PC-3 (cell line): ENCODE measurements at regions not wholly inside any gene's neighbourhood (a gene's known extent, or its start where the extent isn't known, plus 50 kb on each side); places are given as distances from the start of the nearest gene placed in this dataset.

Source experiments
- ATAC-seq: fragments of 200-7000 bp; cut with Tn5 transposase; 2 replicates; pipeline ENCODE4 v1.9.1; 2020; ENCODE audit warnings: mild to moderate bottlenecking, moderate library complexity
- BruUV-seq: library from RNA; stranded (reverse); fragments of 400-500 nt; replicated peaks from 2 replicates; lab custom pipeline; 2021; lab: Mats Ljungman, UMichigan
- CTCF ChIA-PET: fragments of 300-600 bp; sonication (Branson Sonifier 250); formaldehyde crosslinking; loops from one replicate; lab custom pipeline; 2022; ENCODE audit warnings: antibody characterized with exemption; lab: Charles Lee
- POLR2A ChIA-PET: fragments of 300-600 bp; sonication (Branson Sonifier 250); formaldehyde crosslinking; loops from one replicate; lab custom pipeline; 2022; ENCODE audit warnings: antibody characterized with exemption; ENCODE audit not compliant: unreplicated experiment; lab: Charles Lee
- DNase-seq: peaks from one replicate; pipeline ENCODE4 v3.0.0-alpha.2; 2015
- H2AFZ ChIP-seq: fragments of 300-600 bp; sonication (generic); 2 replicates; pipeline ENCODE4 v1.6.0; 2016; ENCODE audit warnings: antibody characterized with exemption, low read length
- H3F3A ChIP-seq: fragments of 300-600 bp; sonication (generic); one replicate; pipeline ENCODE4 v1.6.0; 2017; ENCODE audit warnings: antibody characterized with exemption, low read length, control low read depth, mild to moderate bottlenecking; ENCODE audit not compliant: unreplicated experiment
- H3K27ac ChIP-seq: fragments of 300-600 bp; sonication (generic); 2 replicates; pipeline ENCODE4 v1.5.1; 2016; ENCODE audit warnings: mild to moderate bottlenecking, low read length
- H3K27me3 ChIP-seq: fragments of 300-600 bp; sonication (generic); 2 replicates; pipeline ENCODE4 v1.6.1; 2016; ENCODE audit warnings: low read length, mixed read lengths
- H3K36me3 ChIP-seq: fragments of 300-600 bp; sonication (generic); 2 replicates; pipeline ENCODE4 v1.6.1; 2016; ENCODE audit warnings: low read depth, mixed run types, low read length, mixed read lengths
- H3K4me1 ChIP-seq: fragments of 300-600 bp; sonication (generic); 2 replicates; pipeline ENCODE4 v1.5.1; 2016; ENCODE audit warnings: low read length; ENCODE audit not compliant: insufficient read depth
- H3K4me2 ChIP-seq: fragments of 300-600 bp; sonication (generic); 2 replicates; pipeline ENCODE4 v1.6.0; 2016; ENCODE audit warnings: low read length
- H3K4me3 ChIP-seq: fragments of 300-600 bp; sonication (generic); 2 replicates; pipeline ENCODE4 v1.5.1; 2016; ENCODE audit warnings: mild to moderate bottlenecking, low read length, mixed read lengths
- H3K79me2 ChIP-seq: fragments of 300-600 bp; sonication (generic); 2 replicates; pipeline ENCODE4 v1.6.1; 2017; ENCODE audit warnings: low read length, mixed read lengths
- H3K9ac ChIP-seq: fragments of 300-600 bp; sonication (generic); 2 replicates; pipeline ENCODE4 v1.6.0; 2016; ENCODE audit warnings: mild to moderate bottlenecking, low read length
- H3K9me2 ChIP-seq: fragments of 300-600 bp; sonication (generic); replicated peaks from 2 replicates; pipeline ENCODE4 v1.6.1; 2016; ENCODE audit warnings: mixed run types, low read length, mixed read lengths
- H3K9me3 ChIP-seq: fragments of 300-600 bp; sonication (generic); 2 replicates; pipeline ENCODE4 v1.6.1; 2016; ENCODE audit warnings: low read length, mixed read lengths
- H4K20me1 ChIP-seq: fragments of 300-600 bp; sonication (generic); 2 replicates; pipeline ENCODE4 v1.6.1; 2016; ENCODE audit warnings: low read length, mixed read lengths
- CTCF ChIP-seq: fragments of 300-600 bp; sonication (generic); conservative IDR thresholded peaks from 2 replicates; pipeline ENCODE4 v1.5.1; 2017; ENCODE audit warnings: antibody characterized with exemption, low read depth, mild to moderate bottlenecking, low read length
- EZH2 ChIP-seq: fragments of 300-600 bp; sonication (generic); IDR thresholded peaks from one replicate; pipeline ENCODE4 v1.6.1; 2017; ENCODE audit warnings: antibody characterized with exemption, mild to moderate bottlenecking, low read length; ENCODE audit not compliant: unreplicated experiment
- EZH2phosphoT487 ChIP-seq: fragments of 300-600 bp; sonication (generic); IDR thresholded peaks from 2 replicates; pipeline ENCODE4 v1.6.1; 2018; ENCODE audit warnings: mild to moderate bottlenecking, antibody characterized with exemption, low read length, borderline replicate concordance
- intact Hi-C: fragments of 100-400 bp; cut with micrococcal nuclease; formaldehyde crosslinking; loops from 2 replicates; pipeline ENCODE4 v1.9.0; 2023

DNA sequence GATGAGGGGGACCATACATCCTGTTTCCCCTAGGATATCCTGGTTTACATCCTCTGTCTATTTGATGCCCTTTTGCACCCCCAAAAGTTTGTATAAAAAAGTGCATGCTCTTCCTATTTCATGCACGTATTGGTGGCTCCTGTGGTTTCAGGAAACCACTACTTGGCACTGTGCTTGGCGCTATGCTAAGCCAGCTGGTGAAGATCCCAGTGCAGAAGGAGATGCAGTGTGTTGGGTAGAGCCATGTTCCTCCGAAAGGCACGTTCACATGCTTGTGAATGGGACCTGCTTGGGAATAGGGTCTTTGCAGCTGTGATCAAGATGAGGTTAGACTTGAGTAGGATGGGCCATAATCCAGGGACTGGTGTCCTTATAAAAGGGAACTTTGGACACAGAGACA is 419.7 kb downstream of the GALR1 start:
- Histone ChIP-seq H2AFZ (no peak overlapping the region), H3K4me3 (no peak overlapping the region), H3K9me3 (no peaks in the 10 kb centered on the region; the same call in 1 of the 2 replicates), H3K4me2 (no peak overlapping the region), H3K27me3 (peaks cover 17% of the 10 kb centered on the region; the same call in 1 of the 2 replicates), H3K36me3 (no peaks in the 10 kb centered on the region), H4K20me1 (no peaks in the 10 kb centered on the region), H3K9ac (no peak overlapping the region), H3K4me1 (no peaks in the 10 kb centered on the region), H3K27ac (no peak overlapping the region), H3K79me2 (no peaks in the 10 kb centered on the region), H3F3A (no peaks in the 10 kb centered on the region), H3K9me2 (no peaks in the 10 kb centered on the region)
- CTCF ChIA-PET = no interaction called here
- BruUV-seq = no TSS peak
- POLR2A ChIA-PET = no interaction called here
- DNase-seq (no peak), ATAC-seq (no peak)
- TF ChIP-seq EZH2phosphoT487 = no peak
- no peak for TF ChIP-seq EZH2
- TF ChIP-seq CTCF = no peak
- intact Hi-C loops = no loop called here

GRCh38 chr18:77671456-77672167 is 422.0 kb downstream of the GALR1 start:
- TF ChIP-seq EZH2phosphoT487 (no peak), EZH2 (no peak), CTCF (no peak)
- Histone ChIP-seq H3K27me3 (peaks cover 16% of the 10 kb centered on the region; the same call in 1 of the 2 replicates), H3F3A (no peaks in the 10 kb centered on the region), H3K4me1 (no peaks in the 10 kb centered on the region), H3K4me3 (no peak overlapping the region), H4K20me1 (no peaks in the 10 kb centered on the region), H2AFZ (no peak overlapping the region), H3K36me3 (no peaks in the 10 kb centered on the region), H3K9me2 (no peaks in the 10 kb centered on the region), H3K27ac (no peak overlapping the region), H3K9ac (no peak overlapping the region), H3K79me2 (no peaks in the 10 kb centered on the region), H3K4me2 (no peak overlapping the region), H3K9me3 (no peaks in the 10 kb centered on the region)
- no peak for ATAC-seq
- BruUV-seq = no TSS peak
- CTCF ChIA-PET = no interaction called here
- POLR2A ChIA-PET = no interaction called here
- DNase-seq = no peak
- intact Hi-C loops = no loop called here

GRCh38 chr18:77676910-77677309 is 427.3 kb downstream of the GALR1 start:
- Histone ChIP-seq H2AFZ (no peak overlapping the region), H3K9me3 (no peaks in the 10 kb centered on the region), H3K4me2 (no peak overlapping the region), H3F3A (no peaks in the 10 kb centered on the region), H3K4me3 (no peak overlapping the region), H4K20me1 (no peaks in the 10 kb centered on the region), H3K79me2 (no peaks in the 10 kb centered on the region), H3K27ac (no peak overlapping the region), H3K9ac (no peak overlapping the region), H3K4me1 (no peaks in the 10 kb centered on the region), H3K36me3 (no peaks in the 10 kb centered on the region), H3K27me3 (peaks cover 12% of the 10 kb centered on the region; the same call in 1 of the 2 replicates), H3K9me2 (no peaks in the 10 kb centered on the region)
- ATAC-seq = no peak
- TF ChIP-seq EZH2 = no peak
- DNase-seq = no peak
- intact Hi-C loops = no loop called here
- ChIA-PET POLR2A (no interaction called here), CTCF (no interaction called here)
- BruUV-seq = no TSS peak
